ENCODE measurements at regions not wholly inside any gene's neighbourhood (a gene's known extent, or its start where the extent isn't known, plus 50 kb on each side); places are given as distances from the start of the nearest gene placed in this dataset.

DNA sequence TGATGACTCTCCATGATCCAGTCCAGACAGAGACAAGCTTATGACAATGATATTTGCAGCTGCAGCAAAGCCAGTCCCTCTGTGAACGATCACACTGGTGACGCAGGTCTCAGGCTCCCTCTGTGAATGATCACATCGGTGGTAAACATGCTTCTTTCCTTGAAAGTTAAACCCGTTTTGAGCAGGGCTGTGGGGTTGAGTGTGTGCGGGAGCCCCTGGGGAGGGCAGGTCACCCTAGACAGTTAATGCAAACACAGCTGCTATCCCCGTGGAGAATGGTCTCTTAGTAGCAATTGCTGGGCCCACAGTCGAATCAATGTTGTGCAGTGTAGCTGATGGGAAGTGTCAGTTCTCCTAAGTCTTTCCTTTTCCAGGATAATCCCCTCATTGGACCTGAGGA is 71.0 kb upstream of the KIRREL3 start:
- no peak for ATAC-seq (ENCODE audit: low read depth)
- Histone ChIP-seq H4K20me1 (ENCODE audit: control insufficient read depth, insufficient read depth, low read length, poor library complexity, severe bottlenecking) (no peaks in the 10 kb centered on the region), H3K4me2 (replicated peaks; ENCODE audit: low read depth, low read length, poor library complexity, severe bottlenecking) (no peak overlapping the region), H3K4me1 (ENCODE audit: control insufficient read depth in 2 of 2, insufficient read depth in 2 of 2, low read length in 2 of 2) (peaks cover 0 to 2% of the 10 kb centered on the region in 2 donors), H3K36me3 (replicated peaks in 1 of 2; ENCODE audit: control extremely low read depth in 1 of 2, control insufficient read depth in 1 of 2, extremely low read depth in 1 of 2, insufficient read depth in 2 of 2, low read length in 1 of 2) (no peaks in the 10 kb centered on the region), H3K27me3 (replicated peaks in 1 of 4; ENCODE audit: control extremely low read depth in 1 of 4, control insufficient read depth in 3 of 4, insufficient read depth in 4 of 4, low read length in 3 of 4) (no peaks in the 10 kb centered on the region), H3K27ac (ENCODE audit: low read length in 2 of 2) (no peak overlapping the region), H2AFZ (ENCODE audit: insufficient read depth, low read depth, low read length, poor library complexity, severe bottlenecking) (no peak overlapping the region), H3K9ac (ENCODE audit: low read length) (no peak overlapping the region), H3K9me3 (ENCODE audit: control extremely low read depth in 1 of 3, control insufficient read depth in 2 of 3, insufficient read depth in 1 of 3, low read length in 2 of 3) (no peaks in the 10 kb centered on the region), H3K79me2 (ENCODE audit: control insufficient read depth, insufficient read depth, low read length) (no peaks in the 10 kb centered on the region), H3K4me3 (ENCODE audit: control extremely low read depth in 1 of 5, extremely low read depth in 1 of 5, insufficient read depth in 1 of 5, low read depth in 2 of 5, low read length in 4 of 5) (no peak overlapping the region)
- intact Hi-C loops (cut with micrococcal nuclease) = no loop called here
- ChIA-PET POLR2A (no interaction called here), CTCF (interaction anchor here (1.5 kb wide), 1 partner anchor 9 kb away, joined by 3 read pairs; no protein-coding TSS in a partner anchor)
- Mint-ChIP-seq H3K9me3 (ENCODE audit: insufficient read depth) (no peaks in the 10 kb centered on the region), H3K27me3 (no peaks in the 10 kb centered on the region), H3K4me1 (peaks cover 3% of the 10 kb centered on the region), H3K27ac (no peak overlapping the region), H3K4me3 (no peak overlapping the region)
- 84% methylated on average over 7 of the region's 7 CpGs for WGBS (ENCODE audit: insufficient coverage)
- no peak for TF ChIP-seq EZH2 (IDR thresholded peaks at IDR 0.05; ENCODE audit: borderline replicate concordance, insufficient read depth, low read depth, low read length, poor library complexity, severe bottlenecking)
- TF ChIP-seq, protein P1, sequence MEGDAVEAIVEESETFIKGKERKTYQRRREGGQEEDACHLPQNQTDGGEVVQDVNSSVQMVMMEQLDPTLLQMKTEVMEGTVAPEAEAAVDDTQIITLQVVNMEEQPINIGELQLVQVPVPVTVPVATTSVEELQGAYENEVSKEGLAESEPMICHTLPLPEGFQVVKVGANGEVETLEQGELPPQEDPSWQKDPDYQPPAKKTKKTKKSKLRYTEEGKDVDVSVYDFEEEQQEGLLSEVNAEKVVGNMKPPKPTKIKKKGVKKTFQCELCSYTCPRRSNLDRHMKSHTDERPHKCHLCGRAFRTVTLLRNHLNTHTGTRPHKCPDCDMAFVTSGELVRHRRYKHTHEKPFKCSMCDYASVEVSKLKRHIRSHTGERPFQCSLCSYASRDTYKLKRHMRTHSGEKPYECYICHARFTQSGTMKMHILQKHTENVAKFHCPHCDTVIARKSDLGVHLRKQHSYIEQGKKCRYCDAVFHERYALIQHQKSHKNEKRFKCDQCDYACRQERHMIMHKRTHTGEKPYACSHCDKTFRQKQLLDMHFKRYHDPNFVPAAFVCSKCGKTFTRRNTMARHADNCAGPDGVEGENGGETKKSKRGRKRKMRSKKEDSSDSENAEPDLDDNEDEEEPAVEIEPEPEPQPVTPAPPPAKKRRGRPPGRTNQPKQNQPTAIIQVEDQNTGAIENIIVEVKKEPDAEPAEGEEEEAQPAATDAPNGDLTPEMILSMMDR (IDR thresholded peaks at IDR 0.05) = no peak
- no peak for DNase-seq

DNA sequence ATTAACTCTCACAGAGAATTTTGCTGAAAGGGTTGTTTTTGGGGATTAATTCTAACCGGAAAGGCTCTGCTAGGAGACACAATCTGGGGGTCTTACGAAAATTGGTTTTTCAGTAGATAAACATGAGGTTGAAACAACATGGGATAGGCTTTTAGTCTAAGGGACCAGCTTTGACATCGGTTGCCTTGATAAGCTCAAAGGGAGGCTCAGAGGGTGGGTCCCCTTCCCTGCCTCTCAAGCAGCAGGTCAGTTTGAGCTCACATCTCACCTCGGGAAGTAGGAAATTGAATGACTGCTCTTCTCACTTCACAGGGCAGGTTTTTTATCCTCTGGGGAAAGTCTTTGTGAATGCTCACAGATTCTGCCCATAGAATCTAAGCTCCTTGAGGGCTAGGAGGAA is 70.2 kb upstream of the KIRREL3 start:
- Histone ChIP-seq H3K4me2 (replicated peaks; ENCODE audit: low read depth, low read length, poor library complexity, severe bottlenecking) (no peak overlapping the region), H3K9me3 (ENCODE audit: control extremely low read depth in 1 of 3, control insufficient read depth in 2 of 3, insufficient read depth in 1 of 3, low read length in 2 of 3) (no peaks in the 10 kb centered on the region), H3K79me2 (ENCODE audit: control insufficient read depth, insufficient read depth, low read length) (no peaks in the 10 kb centered on the region), H3K4me3 (ENCODE audit: control extremely low read depth in 1 of 5, extremely low read depth in 1 of 5, insufficient read depth in 1 of 5, low read depth in 2 of 5, low read length in 4 of 5) (no peak overlapping the region), H4K20me1 (ENCODE audit: control insufficient read depth, insufficient read depth, low read length, poor library complexity, severe bottlenecking) (no peaks in the 10 kb centered on the region), H2AFZ (ENCODE audit: insufficient read depth, low read depth, low read length, poor library complexity, severe bottlenecking) (no peak overlapping the region), H3K4me1 (ENCODE audit: control insufficient read depth in 2 of 2, insufficient read depth in 2 of 2, low read length in 2 of 2) (peaks cover 0 to 2% of the 10 kb centered on the region in 2 donors), H3K9ac (ENCODE audit: low read length) (no peak overlapping the region), H3K27me3 (replicated peaks in 1 of 4; ENCODE audit: control extremely low read depth in 1 of 4, control insufficient read depth in 3 of 4, insufficient read depth in 4 of 4, low read length in 3 of 4) (no peaks in the 10 kb centered on the region), H3K36me3 (replicated peaks in 1 of 2; ENCODE audit: control extremely low read depth in 1 of 2, control insufficient read depth in 1 of 2, extremely low read depth in 1 of 2, insufficient read depth in 2 of 2, low read length in 1 of 2) (no peaks in the 10 kb centered on the region), H3K27ac (ENCODE audit: low read length in 2 of 2) (no peak overlapping the region)
- H3K4me3 Mint-ChIP-seq = no peak overlapping the region
- ChIA-PET POLR2A (no interaction called here), CTCF (interaction anchor here (1.5 kb wide), 1 partner anchor 8 kb away, joined by 3 read pairs; no protein-coding TSS in a partner anchor)
- ATAC-seq (ENCODE audit: low read depth) (no peak), DNase-seq (no peak)
- peaks cover 3% of the 10 kb centered on the region for H3K4me1 Mint-ChIP-seq
- intact Hi-C loops (cut with micrococcal nuclease) = no loop called here
- no peaks in the 10 kb centered on the region for H3K27me3 Mint-ChIP-seq
- H3K9me3 Mint-ChIP-seq (ENCODE audit: insufficient read depth) = no peaks in the 10 kb centered on the region
- no peak overlapping the region for H3K27ac Mint-ChIP-seq
- no peak for TF ChIP-seq EZH2 (IDR thresholded peaks at IDR 0.05; ENCODE audit: borderline replicate concordance, insufficient read depth, low read depth, low read length, poor library complexity, severe bottlenecking)
- TF ChIP-seq, protein P1 (IDR thresholded peaks at IDR 0.05) = no peak
- WGBS (ENCODE audit: insufficient coverage) = 94% methylated on average over 3 of the region's 4 CpGs

All from B cell (primary cell).